Psoas muscle (tissue), 7 donors: ENCODE measurements at regions not wholly inside any gene's neighbourhood (a gene's known extent, or its start where the extent isn't known, plus 50 kb on each side); places are given as distances from the start of the nearest gene placed in this dataset.

ENCODE experiments used
- ATAC-seq, 4 donors: fragments of 200-7000 bp; cut with Tn5 transposase; one replicate each; pipeline ENCODE4 v1.9.1; 2020; ENCODE audit warnings: moderate library complexity in 3 of 4, mild to moderate bottlenecking in 2 of 4
- DNase-seq, 2 donors: peaks; one replicate each; pipeline ENCODE4 v3.0.0-alpha.2; 2020
- H3K27ac ChIP-seq: fragments of 200-600 bp; one replicate; pipeline ENCODE4 v1.8.0; 2022
- H3K27me3 ChIP-seq, 3 donors: fragments of 200-600 bp in 1 of 3; one replicate each; pipeline versions ENCODE4 v1.6.1 to v1.8.0; 2013 to 2022; ENCODE audit warnings: low read length in 2 of 3, mild to moderate bottlenecking in 2 of 3, moderate library complexity in 1 of 3; ENCODE audit not compliant: insufficient read depth in 3 of 3
- H3K36me3 ChIP-seq, 2 donors: fragments of 200-600 bp in 1 of 2; one replicate each; pipeline versions ENCODE4 v1.6.1 to v1.8.0; 2013 to 2022; ENCODE audit warnings: low read depth in 1 of 2, mild to moderate bottlenecking in 1 of 2, moderate library complexity in 1 of 2; ENCODE audit not compliant: insufficient read depth in 1 of 2
- H3K4me1 ChIP-seq: fragments of 200-600 bp; one replicate; pipeline ENCODE4 v1.8.0; 2022
- H3K4me3 ChIP-seq: fragments of 200-600 bp; one replicate; pipeline ENCODE4 v1.8.0; 2022; ENCODE audit warnings: mild to moderate bottlenecking
- H3K9me3 ChIP-seq: fragments of 200-600 bp; one replicate; pipeline ENCODE4 v1.8.0; 2022
- CTCF ChIP-seq: fragments of 200-600 bp; IDR thresholded peaks from one replicate; pipeline ENCODE4 v1.8.0; 2022; ENCODE audit warnings: antibody characterized with exemption
- WGBS, 3 donors: extraction: QIAGEN DNeasy Blood & Tissue Kit; methylation state at CpG; one replicate each; pipeline versions ENCODE4 v1.1.6 to v1.1.7; 2013; 5-methylcytosine and 5-hydroxymethylcytosine counted together
- intact Hi-C, 2 donors: fragments of 100-400 bp; cut with DNase I; formaldehyde crosslinking; loops; one replicate each; pipeline versions ENCODE4 v1.11.0 to v1.14.2; 2022
- donor health status: healthy with polysubstance abuse.
- donor health status: DM: no; HTN: no; CAD: no; lungs with moderate emphysema.
- donor health status: Bipolar disorder and iron deficiency.
- donor health status: healthy.
- donor health status: DM: yes; HTN: yes; CAD: no.
- donor health status: DM: no; HTN: no; CAD: no.
- donor health status: DM: yes; HTN: yes; CAD: no.

GRCh38 chr2:196466581-196466980 is 172.9 kb upstream of the CCDC150 start:
- 72 to 75% (median 72%) methylated on average over 2 of the region's 2 CpGs for WGBS, 3 donors
- Histone ChIP-seq H3K27me3 (no peaks in the 10 kb centered on the region), H3K27ac (no peak overlapping the region), H3K36me3 (no peaks in the 10 kb centered on the region), H3K4me3 (no peak overlapping the region), H3K4me1 (no peaks in the 10 kb centered on the region), H3K9me3 (no peaks in the 10 kb centered on the region)
- no peak for DNase-seq
- no peak for TF ChIP-seq CTCF
- intact Hi-C loops = no loop called here
- no peak for ATAC-seq

- TF ChIP-seq CTCF = no peak
- intact Hi-C loops = no loop called here
- Histone ChIP-seq H3K4me3 (no peak overlapping the region), H3K27ac (no peak overlapping the region), H3K36me3 (no peaks in the 10 kb centered on the region), H3K9me3 (no peaks in the 10 kb centered on the region), H3K4me1 (no peaks in the 10 kb centered on the region), H3K27me3 (no peaks in the 10 kb centered on the region)
- ATAC-seq (no peak), DNase-seq (no peak)
- 88 to 94% (median 94%) methylated on average over 3 of the region's 3 CpGs for WGBS, 3 donors
Observed at GRCh38 chr2:196468394-196468793, 171.1 kb upstream of the CCDC150 start.

- H3K27me3 ChIP-seq = no peaks in the 10 kb centered on the region
- H3K9me3 ChIP-seq = no peaks in the 10 kb centered on the region
- no peaks in the 10 kb centered on the region for H3K4me1 ChIP-seq
- no peaks in the 10 kb centered on the region for H3K36me3 ChIP-seq
- no peak for DNase-seq
- no peak overlapping the region for H3K27ac ChIP-seq
- no peak for ATAC-seq
- no peak for TF ChIP-seq CTCF
- 10 to 12% (median 12%) methylated on average over 3 of the region's 3 CpGs for WGBS, 3 donors
- intact Hi-C loops = no loop called here
- H3K4me3 ChIP-seq = no peak overlapping the region
Observed at GRCh38 chr2:196473617-196474016, 165.9 kb upstream of the CCDC150 start.

GRCh38 chr2:196475611-196476010 is 163.9 kb upstream of the CCDC150 start:
- H3K9me3 ChIP-seq = no peaks in the 10 kb centered on the region
- no peaks in the 10 kb centered on the region for H3K27me3 ChIP-seq
- 90 to 92% (median 91%) methylated on average over 3 of the region's 3 CpGs for WGBS, 3 donors
- intact Hi-C loops = no loop called here
- no peak for ATAC-seq
- H3K27ac ChIP-seq = no peak overlapping the region
- no peak for TF ChIP-seq CTCF
- no peak for DNase-seq
- no peak overlapping the region for H3K4me3 ChIP-seq
- H3K36me3 ChIP-seq = no peaks in the 10 kb centered on the region
- H3K4me1 ChIP-seq = no peaks in the 10 kb centered on the region

- Histone ChIP-seq H3K27me3 (no peaks in the 10 kb centered on the region), H3K36me3 (no peaks in the 10 kb centered on the region), H3K4me1 (no peaks in the 10 kb centered on the region), H3K4me3 (no peak overlapping the region), H3K9me3 (no peaks in the 10 kb centered on the region), H3K27ac (no peak overlapping the region)
- WGBS, 3 donors = 93 to 96% (median 95%) methylated on average over 2 of the region's 2 CpGs
- TF ChIP-seq CTCF = no peak
- no peak for DNase-seq
- intact Hi-C loops = no loop called here
- ATAC-seq = no peak
Observed at GRCh38 chr2:196478588-196478987, 160.9 kb upstream of the CCDC150 start.
